ENCODE measurements at regions not wholly inside any gene's neighbourhood (a gene's known extent, or its start where the extent isn't known, plus 50 kb on each side); places are given as distances from the start of the nearest gene placed in this dataset.

DNA sequence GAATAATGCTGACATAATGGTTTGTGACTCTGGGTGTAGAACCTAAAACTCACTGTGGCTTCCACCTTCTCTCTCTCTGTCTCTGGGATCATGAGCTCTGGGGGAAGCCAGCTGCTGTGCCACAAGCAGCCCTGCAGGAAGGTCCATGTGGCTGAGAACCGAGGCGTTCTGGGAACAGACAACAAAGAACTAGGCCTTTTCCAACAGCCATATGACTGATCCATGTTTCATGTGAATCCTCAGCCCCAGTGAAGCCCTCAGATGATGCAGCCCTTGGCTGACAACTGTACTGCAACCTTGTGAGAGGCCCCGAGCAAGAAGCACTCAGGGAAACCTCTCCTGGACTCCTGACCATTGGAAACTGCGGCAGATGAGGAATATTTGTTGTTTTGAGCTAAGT, 56.6 kb downstream of the HLA-G start:
- H3K4me1 Mint-ChIP-seq: peaks cover 2% of the 10 kb centered on the region
- no peak overlapping the region for H3K27ac Mint-ChIP-seq
- H3K36me3 Mint-ChIP-seq: peaks cover 11% of the 10 kb centered on the region
- peaks cover 2% of the 10 kb centered on the region for H3K27me3 Mint-ChIP-seq
- DNase-seq: no peak
- H3K4me3 Mint-ChIP-seq: no peak overlapping the region
- peaks cover 8% of the 10 kb centered on the region for H3K9me3 Mint-ChIP-seq

DNA sequence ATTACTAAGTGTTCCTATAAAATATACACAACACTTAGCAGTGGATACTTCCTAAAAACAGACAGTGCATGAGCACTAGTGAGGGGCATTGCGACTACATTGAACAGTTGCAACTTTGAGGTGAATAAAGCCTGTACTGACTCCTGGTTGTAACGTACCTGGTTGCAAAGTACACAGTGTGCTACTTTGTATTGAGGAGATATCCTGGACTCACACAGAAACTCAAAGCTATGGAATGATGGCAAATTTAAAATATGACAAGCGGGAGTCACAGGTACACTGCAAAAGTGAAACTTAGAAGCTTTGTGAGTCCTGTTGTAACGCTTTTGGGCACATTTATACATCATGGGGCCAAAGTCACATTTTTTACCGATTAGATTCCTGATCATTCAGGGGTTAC, 55.6 kb upstream of the HLA-A start:
- Mint-ChIP-seq H3K27ac (no peak overlapping the region), H3K4me1 (peaks cover 2% of the 10 kb centered on the region), H3K36me3 (peaks cover 9% of the 10 kb centered on the region), H3K27me3 (peaks cover 2% of the 10 kb centered on the region), H3K9me3 (peaks cover 6% of the 10 kb centered on the region), H3K4me3 (no peak overlapping the region)
- DNase-seq: no peak

DNA sequence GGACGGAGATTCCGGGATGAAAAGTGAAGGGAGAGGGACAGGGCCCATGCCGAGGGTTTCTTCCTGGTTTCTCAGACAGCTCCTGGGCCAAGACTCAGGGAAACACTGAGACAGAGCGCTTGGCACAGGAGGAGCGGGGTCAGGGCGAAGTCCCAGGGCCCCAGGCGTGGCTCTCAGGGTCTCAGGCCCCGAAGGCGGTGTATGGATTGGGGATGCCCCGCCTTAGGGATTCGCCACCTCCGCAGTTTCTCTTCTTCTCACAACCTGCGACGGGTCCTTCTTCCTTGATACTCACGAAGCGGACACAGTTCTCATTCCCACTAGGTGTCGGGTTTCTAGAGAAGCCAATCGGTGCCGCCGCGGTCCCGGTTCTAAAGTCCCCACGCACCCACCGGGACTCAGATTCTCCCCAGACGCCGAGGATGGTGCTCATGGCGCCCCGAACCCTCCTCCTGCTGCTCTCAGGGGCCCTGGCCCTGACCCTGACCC, 55.0 kb upstream of the HLA-A start:
- peaks cover 9% of the 10 kb centered on the region for H3K36me3 Mint-ChIP-seq
- no peak overlapping the region for H3K27ac Mint-ChIP-seq
- H3K27me3 Mint-ChIP-seq: peaks cover 2% of the 10 kb centered on the region
- H3K4me1 Mint-ChIP-seq: peaks cover 2% of the 10 kb centered on the region
- DNase-seq: peak; percentile 21
- peak overlapping the region; percentile 75 for H3K4me3 Mint-ChIP-seq
- peaks cover 6% of the 10 kb centered on the region for H3K9me3 Mint-ChIP-seq

DNA sequence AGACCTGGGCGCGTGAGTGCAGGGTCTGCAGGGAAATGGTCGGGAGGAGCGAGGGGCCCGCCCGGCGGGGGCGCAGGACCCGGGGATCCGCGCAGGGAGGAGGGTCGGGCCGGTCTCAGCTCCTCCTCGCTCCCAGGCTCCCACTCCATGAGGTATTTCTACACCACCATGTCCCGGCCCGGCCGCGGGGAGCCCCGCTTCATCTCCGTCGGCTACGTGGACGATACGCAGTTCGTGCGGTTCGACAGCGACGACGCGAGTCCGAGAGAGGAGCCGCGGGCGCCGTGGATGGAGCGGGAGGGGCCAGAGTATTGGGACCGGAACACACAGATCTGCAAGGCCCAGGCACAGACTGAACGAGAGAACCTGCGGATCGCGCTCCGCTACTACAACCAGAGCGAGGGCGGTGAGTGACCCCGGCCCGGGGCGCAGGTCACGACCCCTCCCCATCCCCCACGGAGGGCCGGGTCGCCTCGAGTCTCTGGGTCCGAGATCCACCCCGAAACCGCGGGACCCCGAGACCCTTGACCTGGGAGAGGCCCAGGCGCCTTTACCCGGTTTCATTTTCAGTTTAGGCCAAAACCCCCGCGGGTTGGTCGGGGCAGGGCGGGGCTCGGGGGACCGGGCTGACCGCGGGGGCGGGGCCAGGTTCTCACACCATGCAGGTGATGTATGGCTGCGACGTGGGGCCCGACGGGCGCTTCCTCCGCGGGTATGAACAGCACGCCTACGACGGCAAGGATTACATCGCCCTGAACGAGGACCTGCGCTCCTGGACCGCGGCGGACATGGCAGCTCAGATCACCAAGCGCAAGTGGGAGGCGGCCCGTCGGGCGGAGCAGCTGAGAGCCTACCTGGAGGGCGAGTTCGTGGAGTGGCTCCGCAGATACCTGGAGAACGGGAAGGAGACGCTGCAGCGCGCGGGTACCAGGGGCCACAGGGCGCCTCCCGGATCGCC, 54.2 kb upstream of the HLA-A start:
- Mint-ChIP-seq H3K4me3 (peak overlapping the region; percentile 75), H3K27ac (peak overlapping the region; percentile 66), H3K36me3 (peaks cover 4% of the 10 kb centered on the region), H3K27me3 (peaks cover 2% of the 10 kb centered on the region), H3K4me1 (peaks cover 2% of the 10 kb centered on the region), H3K9me3 (peaks cover 5% of the 10 kb centered on the region)
- peak; percentile 71 for DNase-seq

Data from activated naive CD8-positive, alpha-beta T cell treated with anti-CD3 and anti-CD28 coated beads for 36 hours (primary cell).